SK-N-SH treated with all-trans-retinoic acid at 6 μM for 48 hours (cell line): ENCODE measurements at regions not wholly inside any gene's neighbourhood (a gene's known extent, or its start where the extent isn't known, plus 50 kb on each side); places are given as distances from the start of the nearest gene placed in this dataset.

Source experiments
- ATAC-seq: fragments of 200-7000 bp; cut with Tn5 transposase; 3 replicates; pipeline ENCODE4 v1.9.1; 2020; ENCODE audit warnings: mild to moderate bottlenecking, moderate library complexity
- ARNTL ChIP-seq: fragments of 450-650 bp; formaldehyde crosslinking; IDR thresholded peaks from 2 replicates; pipeline ENCODE4 v1.5.0; 2020; ENCODE audit warnings: low read depth, mild to moderate bottlenecking, moderate library complexity, borderline replicate concordance
- BACH2 ChIP-seq: fragments of 250-450 bp; sonication (Bioruptor Pico); IDR thresholded peaks from 2 replicates; pipeline ENCODE4 v1.9.0; 2021; ENCODE audit warnings: mild to moderate bottlenecking, borderline replicate concordance
- CREB5 ChIP-seq: fragments of 250-450 bp; sonication (Bioruptor Pico); IDR thresholded peaks from 2 replicates; pipeline ENCODE4 v1.5.1; 2020; ENCODE audit warnings: low read depth, mild to moderate bottlenecking, moderate library complexity
- CSRNP3 ChIP-seq: fragments of 250-450 bp; sonication (Bioruptor Pico); IDR thresholded peaks from 2 replicates; pipeline ENCODE4 v1.5.1; 2021; ENCODE audit warnings: mild to moderate bottlenecking, moderate library complexity
- GLIS3 ChIP-seq: fragments of 250-450 bp; sonication (Bioruptor Pico); IDR thresholded peaks from 2 replicates; pipeline ENCODE4 v1.5.0; 2020; ENCODE audit warnings: mild to moderate bottlenecking, moderate library complexity
- ISL1 ChIP-seq: fragments of 250-450 bp; sonication (Bioruptor Pico); IDR thresholded peaks from 2 replicates; pipeline ENCODE4 v2.1.2; 2022; ENCODE audit warnings: mild to moderate bottlenecking, moderate library complexity
- OSR1 ChIP-seq: fragments of 250-450 bp; sonication (Bioruptor Pico); IDR thresholded peaks from 2 replicates; pipeline ENCODE4 v1.8.0; 2022; ENCODE audit warnings: moderate library complexity, mild to moderate bottlenecking, inconsistent platforms
- PATZ1 ChIP-seq: fragments of 250-450 bp; sonication (Bioruptor Pico); IDR thresholded peaks from 2 replicates; pipeline ENCODE4 v1.8.0; 2020; ENCODE audit warnings: mild to moderate bottlenecking, moderate library complexity, borderline replicate concordance
- PPARA ChIP-seq: fragments of 250-450 bp; sonication (Bioruptor Pico); IDR thresholded peaks from 2 replicates; pipeline ENCODE4 v1.5.0; 2020; ENCODE audit warnings: mild to moderate bottlenecking, borderline replicate concordance
- RARB ChIP-seq: fragments of 250-450 bp; sonication (Bioruptor Pico); IDR thresholded peaks from 2 replicates; pipeline ENCODE4 v1.8.0; 2021; ENCODE audit warnings: mild to moderate bottlenecking, moderate library complexity
- SNAI2 ChIP-seq: fragments of 250-450 bp; sonication (Bioruptor Pico); IDR thresholded peaks from 2 replicates; pipeline ENCODE4 v1.5.0; 2020; ENCODE audit warnings: mild to moderate bottlenecking, moderate library complexity
- TCF4 ChIP-seq: fragments of 250-450 bp; sonication (Bioruptor Pico); IDR thresholded peaks from 2 replicates; pipeline ENCODE4 v1.8.0; 2021; ENCODE audit warnings: mild to moderate bottlenecking, moderate library complexity, borderline replicate concordance
- TSHZ2 ChIP-seq: fragments of 250-450 bp; sonication (Bioruptor Pico); IDR thresholded peaks from 2 replicates; pipeline ENCODE4 v1.5.0; 2020; ENCODE audit warnings: mild to moderate bottlenecking, moderate library complexity
- ZC3H10 ChIP-seq: fragments of 250-450 bp; sonication (Bioruptor Pico); IDR thresholded peaks from 2 replicates; pipeline ENCODE4 v1.5.1; 2021; ENCODE audit warnings: mild to moderate bottlenecking, moderate library complexity
- ZFP30 ChIP-seq: fragments of 450-650 bp; formaldehyde crosslinking; IDR thresholded peaks from 2 replicates; pipeline ENCODE4 v1.5.0; 2022; ENCODE audit warnings: mild to moderate bottlenecking, moderate library complexity
- ZNF565 ChIP-seq: fragments of 450-650 bp; formaldehyde crosslinking; conservative IDR thresholded peaks from 2 replicates; pipeline ENCODE4 v1.5.0; 2020; ENCODE audit warnings: low read depth, mild to moderate bottlenecking, moderate library complexity
- ZNF70 ChIP-seq: fragments of 450-650 bp; formaldehyde crosslinking; IDR thresholded peaks from 2 replicates; pipeline ENCODE4 v1.5.0; 2020; ENCODE audit warnings: mild to moderate bottlenecking, moderate library complexity
- ZNF8 ChIP-seq: fragments of 450-650 bp; formaldehyde crosslinking; IDR thresholded peaks from 2 replicates; pipeline ENCODE4 v1.5.0; 2020; ENCODE audit warnings: mild to moderate bottlenecking, moderate library complexity

- ATAC-seq = no peak
- TF ChIP-seq GLIS3 (CRISPR knock-in tag) (no peak), TCF4 (CRISPR knock-in tag) (no peak), TSHZ2 (CRISPR knock-in tag) (no peak), PATZ1 (CRISPR knock-in tag) (no peak), ARNTL (CRISPR knock-in tag) (no peak), OSR1 (CRISPR knock-in tag) (no peak), RARB (CRISPR knock-in tag) (no peak), ZC3H10 (CRISPR knock-in tag) (no peak), BACH2 (CRISPR knock-in tag) (no peak), PPARA (CRISPR knock-in tag) (no peak), CREB5 (CRISPR knock-in tag) (no peak), SNAI2 (CRISPR knock-in tag) (no peak), ZFP30 (CRISPR knock-in tag) (no peak), CSRNP3 (CRISPR knock-in tag) (no peak), ZNF8 (CRISPR knock-in tag) (no peak)
These were observed 263.0 kb upstream of the FBXL7 start for GRCh38 chr5:15236911-15237508.

GRCh38 chr5:15234911-15235310, 265.1 kb upstream of the FBXL7 start:
- no peak for ATAC-seq
- TF ChIP-seq TCF4 (CRISPR knock-in tag) (no peak), TSHZ2 (CRISPR knock-in tag) (no peak), ZNF70 (CRISPR knock-in tag) (no peak), BACH2 (CRISPR knock-in tag) (no peak), RARB (CRISPR knock-in tag) (no peak), OSR1 (CRISPR knock-in tag) (no peak), CSRNP3 (CRISPR knock-in tag) (no peak), ZFP30 (CRISPR knock-in tag) (no peak), SNAI2 (CRISPR knock-in tag) (no peak), PPARA (CRISPR knock-in tag) (no peak), ISL1 (CRISPR knock-in tag) (no peak), ZNF565 (CRISPR knock-in tag) (no peak), ARNTL (CRISPR knock-in tag) (no peak)
